DND-41 (cell line): ENCODE measurements at regions not wholly inside any gene's neighbourhood (a gene's known extent, or its start where the extent isn't known, plus 50 kb on each side); places are given as distances from the start of the nearest gene placed in this dataset.

ENCODE experiments used
- ATAC-seq: fragments of 200-7000 bp; cut with Tn5 transposase; 3 replicates; pipeline ENCODE4 v1.9.1; 2021; ENCODE audit warnings: low read depth; ENCODE audit not compliant: insufficient read depth
- DNase-seq: peaks from one replicate; pipeline ENCODE4 v3.0.0-alpha.2; 2020
- H2AFZ ChIP-seq: 2 replicates; pipeline ENCODE4 v1.6.0; 2012; ENCODE audit warnings: low read depth, low read length
- H3K27ac ChIP-seq: 2 replicates; pipeline ENCODE4 v1.5.1; 2012; ENCODE audit warnings: low read length, inconsistent platforms
- H3K27me3 ChIP-seq: fragments of 200-600 bp; sonication (generic); 2 replicates; pipeline ENCODE4 v1.6.0; 2012; ENCODE audit warnings: low read length, mild to moderate bottlenecking, inconsistent platforms; ENCODE audit not compliant: insufficient read depth, poor library complexity
- H3K36me3 ChIP-seq: 2 replicates; pipeline ENCODE4 v1.5.1; 2012; ENCODE audit warnings: low read length, inconsistent platforms; ENCODE audit not compliant: insufficient read depth
- H3K4me1 ChIP-seq: 2 replicates; pipeline ENCODE4 v1.5.1; 2012; ENCODE audit warnings: mild to moderate bottlenecking, low read length; ENCODE audit not compliant: insufficient read depth
- H3K4me2 ChIP-seq: 2 replicates; pipeline ENCODE4 v1.6.0; 2012; ENCODE audit warnings: mild to moderate bottlenecking, moderate library complexity, low read length, inconsistent platforms; ENCODE audit not compliant: insufficient read depth
- H3K4me3 ChIP-seq, 2 experiments: fragments of 200-600 bp in 1 of 2; shearing (Covaris generic) in 1 of 2; 2 replicates each; pipeline ENCODE4 v1.5.1; 2012 to 2016; ENCODE audit warnings: inconsistent platforms in 2 of 2, low read length in 2 of 2, mild to moderate bottlenecking in 2 of 2, low read depth in 1 of 2, moderate library complexity in 1 of 2
- H3K79me2 ChIP-seq: 2 replicates; pipeline ENCODE4 v1.6.0; 2012; ENCODE audit warnings: low read length, inconsistent platforms; ENCODE audit not compliant: insufficient read depth
- H3K9ac ChIP-seq: 2 replicates; pipeline ENCODE4 v1.6.0; 2012; ENCODE audit warnings: low read depth, mild to moderate bottlenecking, inconsistent platforms, low read length, moderate library complexity
- H3K9me3 ChIP-seq: 2 replicates; pipeline ENCODE4 v1.5.1; 2012; ENCODE audit warnings: low read length, moderate library complexity, mild to moderate bottlenecking, inconsistent platforms; ENCODE audit not compliant: insufficient read depth, severe bottlenecking
- H4K20me1 ChIP-seq: 2 replicates; pipeline ENCODE4 v1.6.0; 2012; ENCODE audit warnings: low read length; ENCODE audit not compliant: insufficient read depth
- CTCF ChIP-seq: IDR thresholded peaks from 2 replicates; pipeline ENCODE4 v1.5.1; 2012; ENCODE audit warnings: borderline replicate concordance, low read length, moderate library complexity, mild to moderate bottlenecking; ENCODE audit not compliant: poor library complexity, severe bottlenecking; ENCODE audit errors: extremely low read depth
- EZH2 ChIP-seq: IDR thresholded peaks from 3 replicates; pipeline ENCODE4 v1.6.1; 2012; ENCODE audit warnings: borderline replicate concordance, low read depth, mild to moderate bottlenecking, moderate library complexity, low read length, inconsistent platforms; ENCODE audit not compliant: severe bottlenecking

- no peak overlapping the region for H3K27ac ChIP-seq
- DNase-seq (no peak), ATAC-seq (no peak)
- no peak overlapping the region for H3K4me3 ChIP-seq
- no peak for TF ChIP-seq EZH2
- no peak for TF ChIP-seq CTCF
- no peaks in the 10 kb centered on the region for H3K9me3 ChIP-seq
- no peaks in the 10 kb centered on the region for H3K79me2 ChIP-seq
- peaks cover 3% of the 10 kb centered on the region for H3K27me3 ChIP-seq
- H4K20me1 ChIP-seq = no peaks in the 10 kb centered on the region
- H3K9ac ChIP-seq = no peak overlapping the region
- H2AFZ ChIP-seq = no peak overlapping the region
- no peak overlapping the region for H3K4me2 ChIP-seq
- H3K36me3 ChIP-seq = no peaks in the 10 kb centered on the region
- H3K4me1 ChIP-seq = no peaks in the 10 kb centered on the region
Observed at GRCh38 chr10:10951675-10952074, 66.0 kb upstream of the CELF2 start.

- Histone ChIP-seq H3K9ac (no peak overlapping the region), H3K4me3 (no peak overlapping the region), H3K36me3 (no peaks in the 10 kb centered on the region), H3K79me2 (no peaks in the 10 kb centered on the region), H3K27ac (no peak overlapping the region), H3K4me1 (no peaks in the 10 kb centered on the region), H2AFZ (no peak overlapping the region), H3K9me3 (no peaks in the 10 kb centered on the region), H3K27me3 (peaks cover 3% of the 10 kb centered on the region), H4K20me1 (no peaks in the 10 kb centered on the region), H3K4me2 (no peak overlapping the region)
- DNase-seq (no peak), ATAC-seq (no peak)
- TF ChIP-seq CTCF (no peak), EZH2 (no peak)
Observed at GRCh38 chr10:10952800-10953199, 64.9 kb upstream of the CELF2 start.

- H3K4me3 ChIP-seq = no peak overlapping the region
- H2AFZ ChIP-seq = no peak overlapping the region
- no peaks in the 10 kb centered on the region for H3K4me1 ChIP-seq
- no peaks in the 10 kb centered on the region for H3K79me2 ChIP-seq
- no peak for TF ChIP-seq EZH2
- no peak for TF ChIP-seq CTCF
- no peak overlapping the region for H3K4me2 ChIP-seq
- no peaks in the 10 kb centered on the region for H3K36me3 ChIP-seq
- no peak overlapping the region for H3K9ac ChIP-seq
- DNase-seq (no peak), ATAC-seq (no peak)
- no peaks in the 10 kb centered on the region for H4K20me1 ChIP-seq
- H3K27me3 ChIP-seq = peaks cover 3% of the 10 kb centered on the region
- no peak overlapping the region for H3K27ac ChIP-seq
- no peaks in the 10 kb centered on the region for H3K9me3 ChIP-seq
Observed at GRCh38 chr10:10956681-10957542, 60.8 kb upstream of the CELF2 start.
